Neural cell (in vitro differentiated cells): ENCODE measurements at regions not wholly inside any gene's neighbourhood (a gene's known extent, or its start where the extent isn't known, plus 50 kb on each side); places are given as distances from the start of the nearest gene placed in this dataset.

Experiments
- H2AFZ ChIP-seq: fragments of 200-600, 300-800 bp; sonication (generic), shearing (Covaris generic); 2 replicates; pipeline ENCODE4 v1.6.0; 2014; ENCODE audit warnings: low read depth, mild to moderate bottlenecking, antibody characterized with exemption, low read length, moderate library complexity
- H3F3A ChIP-seq: fragments of 200-600 bp; shearing (Covaris generic); 2 replicates; pipeline ENCODE4 v1.6.1; 2016; ENCODE audit warnings: mild to moderate bottlenecking, moderate library complexity, mixed read lengths, antibody characterized with exemption, low read length; ENCODE audit not compliant: insufficient read depth, poor library complexity, severe bottlenecking
- H3K27ac ChIP-seq: fragments of 200-600, 300-800 bp; sonication (generic), shearing (Covaris generic); 2 replicates; pipeline ENCODE4 v1.5.1; 2014; ENCODE audit warnings: mild to moderate bottlenecking, low read length, moderate library complexity
- H3K27me3 ChIP-seq: fragments of 300-800, 200-600 bp; sonication (generic), shearing (Covaris generic); 2 replicates; pipeline ENCODE4 v1.6.0; 2014; ENCODE audit warnings: mild to moderate bottlenecking, low read depth, low read length, moderate library complexity; ENCODE audit not compliant: insufficient read depth
- H3K36me3 ChIP-seq: fragments of 300-800, 200-600 bp; sonication (generic), shearing (Covaris generic); 2 replicates; pipeline ENCODE4 v1.5.1; 2014; ENCODE audit warnings: mild to moderate bottlenecking, antibody characterized with exemption, low read length, moderate library complexity; ENCODE audit not compliant: insufficient read depth
- H3K4me2 ChIP-seq: fragments of 300-800, 200-600 bp; sonication (generic), shearing (Covaris generic); 2 replicates; pipeline ENCODE4 v1.6.0; 2014; ENCODE audit warnings: mild to moderate bottlenecking, low read length
- H3K4me3 ChIP-seq: fragments of 300-800, 200-600 bp; sonication (generic), shearing (Covaris generic); 2 replicates; pipeline ENCODE4 v1.5.1; 2014; ENCODE audit warnings: mild to moderate bottlenecking, low read length, moderate library complexity
- H3K79me2 ChIP-seq: fragments of 200-600 bp; shearing (Covaris generic); replicated peaks from 2 replicates; pipeline ENCODE4 v1.6.0; 2014; ENCODE audit warnings: mild to moderate bottlenecking, low read length, moderate library complexity; ENCODE audit not compliant: insufficient read depth
- H3K9ac ChIP-seq: fragments of 300-800, 200-600 bp; sonication (generic), shearing (Covaris generic); 2 replicates; pipeline ENCODE4 v1.6.1; 2016; ENCODE audit warnings: mild to moderate bottlenecking, low read length, mixed read lengths
- H3K9me2 ChIP-seq: fragments of 200-600 bp; shearing (Covaris generic); 2 replicates; pipeline ENCODE4 v1.6.1; 2016; ENCODE audit warnings: mild to moderate bottlenecking, low read length, mixed read lengths; ENCODE audit not compliant: insufficient read depth
- H3K9me3 ChIP-seq: fragments of 200-600, 300-800 bp; sonication (generic), shearing (Covaris generic); 2 replicates; pipeline ENCODE4 v1.6.1; 2016; ENCODE audit warnings: mild to moderate bottlenecking, mixed run types, low read length, moderate library complexity, mixed read lengths
- H4K20me1 ChIP-seq: fragments of 200-600 bp; shearing (Covaris generic); 2 replicates; pipeline ENCODE4 v1.6.1; 2016; ENCODE audit warnings: mild to moderate bottlenecking, mixed run types; ENCODE audit not compliant: insufficient read depth
- EP300 ChIP-seq: fragments of 450-650 bp; conservative IDR thresholded peaks from 2 replicates; pipeline ENCODE4 v1.6.1; 2014; ENCODE audit warnings: antibody characterized with exemption, mild to moderate bottlenecking, moderate library complexity; ENCODE audit not compliant: poor library complexity, severe bottlenecking
- EZH2 ChIP-seq: fragments of 200-600, 300-800 bp; shearing (Covaris generic), sonication (generic); IDR thresholded peaks from 2 replicates; pipeline ENCODE4 v1.6.1; 2014; ENCODE audit warnings: antibody characterized with exemption, low read length, borderline replicate concordance, mild to moderate bottlenecking; ENCODE audit not compliant: insufficient read depth, poor library complexity, severe bottlenecking
- MXI1 ChIP-seq: fragments of 450-650 bp; conservative IDR thresholded peaks from 2 replicates; pipeline ENCODE4 v1.6.1; 2014; ENCODE audit warnings: antibody characterized with exemption, mild to moderate bottlenecking; ENCODE audit not compliant: poor library complexity, severe bottlenecking
- POLR2AphosphoS5 ChIP-seq: IDR thresholded peaks from 2 replicates; pipeline ENCODE4 v1.6.1; 2012
- RAD21 ChIP-seq: fragments of 450-650 bp; conservative IDR thresholded peaks from 2 replicates; pipeline ENCODE4 v1.6.1; 2014; ENCODE audit warnings: antibody characterized with exemption, mild to moderate bottlenecking, moderate library complexity
- SMC3 ChIP-seq: fragments of 450-650 bp; conservative IDR thresholded peaks from 2 replicates; pipeline ENCODE4 v1.6.1; 2014; ENCODE audit warnings: antibody characterized with exemption, mild to moderate bottlenecking, moderate library complexity; ENCODE audit not compliant: poor library complexity
- TAF1 ChIP-seq: IDR thresholded peaks from 2 replicates; pipeline ENCODE4 v1.6.1; 2012; ENCODE audit warnings: low read depth
- TF ChIP-seq, protein P1 (sequence below): fragments of 450-650 bp; IDR thresholded peaks from 2 replicates; pipeline ENCODE4 v1.5.1; 2014; ENCODE audit warnings: antibody characterized with exemption, mild to moderate bottlenecking, moderate library complexity; ENCODE audit not compliant: poor library complexity, severe bottlenecking
- TF ChIP-seq, protein P2 (sequence below): IDR thresholded peaks from 2 replicates; pipeline ENCODE4 v1.6.1; 2012; ENCODE audit warnings: borderline replicate concordance

DNA sequence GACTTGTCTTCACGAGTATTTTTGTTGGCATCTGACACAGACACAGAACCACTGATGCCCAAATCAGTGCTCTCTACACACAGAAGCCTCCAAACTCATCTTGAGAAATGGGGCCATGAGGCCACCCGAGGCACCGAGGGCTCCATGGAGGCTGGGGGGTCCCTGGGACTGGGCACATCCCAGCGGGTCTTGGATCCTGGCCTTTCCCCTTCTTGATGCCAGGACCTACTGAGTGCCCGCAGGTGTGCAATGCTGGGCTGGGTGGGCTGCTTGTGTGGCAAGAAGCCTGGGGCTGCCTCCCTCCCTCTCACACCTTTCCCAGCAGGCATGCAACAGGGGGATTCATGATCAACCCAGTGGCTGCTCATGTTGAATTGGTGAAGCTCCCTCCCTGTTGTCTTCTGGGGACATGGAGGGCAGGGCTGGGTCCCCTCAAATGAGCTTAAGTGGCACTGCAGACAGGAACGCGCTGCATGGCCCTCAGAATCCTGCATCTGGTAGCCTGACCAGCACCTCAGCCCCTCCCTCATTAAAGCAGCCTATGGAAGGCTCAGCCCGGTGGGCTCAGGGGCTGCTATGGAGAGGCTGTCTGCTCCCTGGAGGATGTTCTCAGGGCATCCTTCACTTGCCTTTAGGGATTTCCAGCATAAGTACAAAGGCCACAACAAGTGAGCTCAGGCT is 63.7 kb upstream of the SIMC1 start:
- H3K9me3 ChIP-seq, result no peaks in the 10 kb centered on the region
- H3K4me3 ChIP-seq, result no peak overlapping the region
- TF ChIP-seq EP300 (no peak), SMC3 (no peak)
- TF ChIP-seq, protein P1, sequence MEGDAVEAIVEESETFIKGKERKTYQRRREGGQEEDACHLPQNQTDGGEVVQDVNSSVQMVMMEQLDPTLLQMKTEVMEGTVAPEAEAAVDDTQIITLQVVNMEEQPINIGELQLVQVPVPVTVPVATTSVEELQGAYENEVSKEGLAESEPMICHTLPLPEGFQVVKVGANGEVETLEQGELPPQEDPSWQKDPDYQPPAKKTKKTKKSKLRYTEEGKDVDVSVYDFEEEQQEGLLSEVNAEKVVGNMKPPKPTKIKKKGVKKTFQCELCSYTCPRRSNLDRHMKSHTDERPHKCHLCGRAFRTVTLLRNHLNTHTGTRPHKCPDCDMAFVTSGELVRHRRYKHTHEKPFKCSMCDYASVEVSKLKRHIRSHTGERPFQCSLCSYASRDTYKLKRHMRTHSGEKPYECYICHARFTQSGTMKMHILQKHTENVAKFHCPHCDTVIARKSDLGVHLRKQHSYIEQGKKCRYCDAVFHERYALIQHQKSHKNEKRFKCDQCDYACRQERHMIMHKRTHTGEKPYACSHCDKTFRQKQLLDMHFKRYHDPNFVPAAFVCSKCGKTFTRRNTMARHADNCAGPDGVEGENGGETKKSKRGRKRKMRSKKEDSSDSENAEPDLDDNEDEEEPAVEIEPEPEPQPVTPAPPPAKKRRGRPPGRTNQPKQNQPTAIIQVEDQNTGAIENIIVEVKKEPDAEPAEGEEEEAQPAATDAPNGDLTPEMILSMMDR, result no peak
- no peaks in the 10 kb centered on the region for H3K27me3 ChIP-seq
- no peaks in the 10 kb centered on the region for H3F3A ChIP-seq
- no peaks in the 10 kb centered on the region for H3K9me2 ChIP-seq
- H3K36me3 ChIP-seq, result no peaks in the 10 kb centered on the region
- H3K4me2 ChIP-seq, result no peak overlapping the region
- H3K27ac ChIP-seq, result no peak overlapping the region
- no peaks in the 10 kb centered on the region for H3K79me2 ChIP-seq
- H2AFZ ChIP-seq, result no peak overlapping the region
- no peaks in the 10 kb centered on the region for H4K20me1 ChIP-seq
- H3K9ac ChIP-seq, result no peak overlapping the region

DNA sequence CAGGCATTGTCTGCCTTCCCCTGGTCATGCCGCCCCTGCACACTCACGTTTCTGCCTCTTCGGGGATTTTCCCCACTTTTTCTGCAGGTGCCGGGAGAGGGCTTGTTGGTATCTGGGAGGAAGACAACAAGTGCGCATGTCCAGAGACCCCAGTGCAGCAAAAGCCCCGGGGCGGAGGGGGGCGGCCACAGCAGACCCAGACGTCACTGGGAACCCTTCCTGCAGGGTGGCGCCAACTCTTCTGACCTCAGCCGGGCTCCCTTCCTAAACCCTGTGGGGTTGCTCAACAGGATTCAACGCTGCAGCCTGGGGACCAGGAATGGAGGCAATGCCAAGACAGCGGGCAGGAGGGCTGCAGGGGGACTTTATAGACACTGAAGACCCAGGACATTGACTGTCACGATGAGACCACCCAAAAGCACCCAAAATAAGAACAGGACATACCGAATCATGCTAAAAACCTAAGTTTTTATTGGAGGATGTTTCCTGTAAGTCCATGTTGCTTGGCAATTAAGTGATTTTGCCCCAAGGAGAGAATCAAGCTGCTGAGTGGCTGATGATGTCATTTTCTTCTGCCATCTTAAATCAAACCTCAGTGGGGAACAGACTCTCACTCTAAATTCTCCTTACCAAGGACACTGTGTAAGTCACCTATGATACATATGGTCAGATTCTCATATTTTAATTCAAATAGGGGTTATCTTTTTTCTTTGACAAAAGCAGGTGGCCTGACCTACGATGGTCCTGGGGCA is 62.9 kb upstream of the SIMC1 start:
- Histone ChIP-seq H2AFZ (no peak overlapping the region), H3K9me2 (no peaks in the 10 kb centered on the region), H4K20me1 (no peaks in the 10 kb centered on the region), H3K9me3 (no peaks in the 10 kb centered on the region), H3K4me3 (no peak overlapping the region), H3K79me2 (no peaks in the 10 kb centered on the region), H3K4me2 (no peak overlapping the region), H3K27me3 (no peaks in the 10 kb centered on the region), H3K36me3 (no peaks in the 10 kb centered on the region), H3F3A (no peaks in the 10 kb centered on the region), H3K27ac (no peak overlapping the region), H3K9ac (no peak overlapping the region)
- TF ChIP-seq MXI1 (no peak), SMC3 (no peak), TAF1 (no peak), EZH2 (no peak), EP300 (no peak), POLR2AphosphoS5 (no peak), RAD21 (no peak)
- TF ChIP-seq, protein P1, result no peak
- TF ChIP-seq, protein P2, sequence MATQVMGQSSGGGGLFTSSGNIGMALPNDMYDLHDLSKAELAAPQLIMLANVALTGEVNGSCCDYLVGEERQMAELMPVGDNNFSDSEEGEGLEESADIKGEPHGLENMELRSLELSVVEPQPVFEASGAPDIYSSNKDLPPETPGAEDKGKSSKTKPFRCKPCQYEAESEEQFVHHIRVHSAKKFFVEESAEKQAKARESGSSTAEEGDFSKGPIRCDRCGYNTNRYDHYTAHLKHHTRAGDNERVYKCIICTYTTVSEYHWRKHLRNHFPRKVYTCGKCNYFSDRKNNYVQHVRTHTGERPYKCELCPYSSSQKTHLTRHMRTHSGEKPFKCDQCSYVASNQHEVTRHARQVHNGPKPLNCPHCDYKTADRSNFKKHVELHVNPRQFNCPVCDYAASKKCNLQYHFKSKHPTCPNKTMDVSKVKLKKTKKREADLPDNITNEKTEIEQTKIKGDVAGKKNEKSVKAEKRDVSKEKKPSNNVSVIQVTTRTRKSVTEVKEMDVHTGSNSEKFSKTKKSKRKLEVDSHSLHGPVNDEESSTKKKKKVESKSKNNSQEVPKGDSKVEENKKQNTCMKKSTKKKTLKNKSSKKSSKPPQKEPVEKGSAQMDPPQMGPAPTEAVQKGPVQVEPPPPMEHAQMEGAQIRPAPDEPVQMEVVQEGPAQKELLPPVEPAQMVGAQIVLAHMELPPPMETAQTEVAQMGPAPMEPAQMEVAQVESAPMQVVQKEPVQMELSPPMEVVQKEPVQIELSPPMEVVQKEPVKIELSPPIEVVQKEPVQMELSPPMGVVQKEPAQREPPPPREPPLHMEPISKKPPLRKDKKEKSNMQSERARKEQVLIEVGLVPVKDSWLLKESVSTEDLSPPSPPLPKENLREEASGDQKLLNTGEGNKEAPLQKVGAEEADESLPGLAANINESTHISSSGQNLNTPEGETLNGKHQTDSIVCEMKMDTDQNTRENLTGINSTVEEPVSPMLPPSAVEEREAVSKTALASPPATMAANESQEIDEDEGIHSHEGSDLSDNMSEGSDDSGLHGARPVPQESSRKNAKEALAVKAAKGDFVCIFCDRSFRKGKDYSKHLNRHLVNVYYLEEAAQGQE, result no peak
